ENCODE measurements at regions not wholly inside any gene's neighbourhood (a gene's known extent, or its start where the extent isn't known, plus 50 kb on each side); places are given as distances from the start of the nearest gene placed in this dataset.

GRCh38 chr4:123984886-123985285 is 588.3 kb downstream of the SPRY1 start:
- DNase-seq (ENCODE audit: low spot score) = no peak

- no peak for DNase-seq (ENCODE audit: low spot score)
Observed at GRCh38 chr4:123986268-123986798, 589.7 kb downstream of the SPRY1 start.

GRCh38 chr4:123987408-123987807 is 590.8 kb downstream of the SPRY1 start:
- DNase-seq (ENCODE audit: low spot score) = no peak

GRCh38 chr4:123990310-123990870 is 593.8 kb downstream of the SPRY1 start:
- DNase-seq (ENCODE audit: low spot score) = no peak

GRCh38 chr4:123994917-123995316 is 598.3 kb downstream of the SPRY1 start:
- DNase-seq (ENCODE audit: low spot score) = no peak

- DNase-seq (ENCODE audit: low spot score) = no peak
Observed at GRCh38 chr4:123995936-123996335, 599.3 kb downstream of the SPRY1 start.

GRCh38 chr4:123996718-123997510 is 600.3 kb downstream of the SPRY1 start:
- DNase-seq (ENCODE audit: low spot score) = no peak

- no peak for DNase-seq (ENCODE audit: low spot score)
Observed at GRCh38 chr4:123997776-123998449, 601.3 kb downstream of the SPRY1 start.

GRCh38 chr4:124000233-124000632 is 603.6 kb downstream of the SPRY1 start:
- no peak for DNase-seq (ENCODE audit: low spot score)

- no peak for DNase-seq (ENCODE audit: low spot score)
Observed at GRCh38 chr4:124015766-124016165, 619.2 kb downstream of the SPRY1 start.

- DNase-seq (ENCODE audit: low spot score) = no peak
Observed at GRCh38 chr4:124017185-124017785, 620.7 kb downstream of the SPRY1 start.

GRCh38 chr4:124018383-124019317 is 622.1 kb downstream of the SPRY1 start:
- DNase-seq (ENCODE audit: low spot score) = peak; percentile 73

GRCh38 chr4:124019749-124020549 is 623.4 kb downstream of the SPRY1 start:
- DNase-seq (ENCODE audit: low spot score) = no peak

GRCh38 chr4:124025000-124025399 is 628.4 kb downstream of the SPRY1 start:
- DNase-seq (ENCODE audit: low spot score) = no peak

GRCh38 chr4:124025428-124025827 is 628.8 kb downstream of the SPRY1 start:
- no peak for DNase-seq (ENCODE audit: low spot score)

GRCh38 chr4:124028182-124028581 is 631.6 kb downstream of the SPRY1 start:
- no peak for DNase-seq (ENCODE audit: low spot score)

- DNase-seq (ENCODE audit: low spot score) = no peak
Observed at GRCh38 chr4:124030147-124030546, 633.6 kb downstream of the SPRY1 start.

GRCh38 chr4:124032035-124032434 is 635.4 kb downstream of the SPRY1 start:
- DNase-seq (ENCODE audit: low spot score) = no peak

- no peak for DNase-seq (ENCODE audit: low spot score)
Observed at GRCh38 chr4:124035364-124036041, 638.9 kb downstream of the SPRY1 start.

- DNase-seq (ENCODE audit: low spot score) = no peak
Observed at GRCh38 chr4:124037236-124037635, 640.6 kb downstream of the SPRY1 start.
